HCT116 (cell line): ENCODE measurements at regions not wholly inside any gene's neighbourhood (a gene's known extent, or its start where the extent isn't known, plus 50 kb on each side); places are given as distances from the start of the nearest gene placed in this dataset.
"Not testable (repeated sequence)": the region's sequence is repeated elsewhere in the genome, so short reads cannot be mapped to it uniquely, and the experiment has no call there.

Experiments used
- ATAC-seq: fragments of 200-7000 bp; cut with Tn5 transposase; 2 replicates; pipeline ENCODE4 v1.9.1; 2020; ENCODE audit warnings: mild to moderate bottlenecking, moderate library complexity
- BruUV-seq: library from RNA; stranded (reverse); fragments of 400-500 nt; replicated peaks from 2 replicates; lab custom pipeline; 2021; lab: Mats Ljungman, UMichigan
- CTCF ChIA-PET: fragments of 300-600 bp; sonication (Branson Sonifier 250); formaldehyde crosslinking; loops from one replicate; lab custom pipeline; 2021; ENCODE audit warnings: antibody characterized with exemption; lab: Charles Lee
- POLR2A ChIA-PET: fragments of 300-600, 350-600 bp; sonication (Branson Sonifier 250); formaldehyde crosslinking; loops from one replicate; lab custom pipeline; 2021; ENCODE audit warnings: antibody characterized with exemption; lab: Charles Lee
- RAD21 ChIA-PET, 2 experiments: fragments of 300-600 bp; sonication (Branson Sonifier 250); formaldehyde crosslinking; loops; one replicate each; lab custom pipeline; 2023; ENCODE audit warnings: low total read pairs in 2 of 2; ENCODE audit not compliant: uncharacterized antibody in 2 of 2, unreplicated experiment in 2 of 2, low non-redundant PET in 1 of 2; lab: Charles Lee
- DNase-seq: peaks from one replicate; pipeline ENCODE4 v3.0.0-alpha.2; 2010; ENCODE audit warnings: low read depth, low spot score
- H2AFZ ChIP-seq: fragments of 200-600 bp; shearing (Covaris generic), sonication (generic); 2 replicates; pipeline ENCODE4 v1.6.1; 2017; ENCODE audit warnings: low read depth, mixed run types, mixed read lengths, antibody characterized with exemption, low read length; ENCODE audit not compliant: poor library complexity, severe bottlenecking
- H3K27ac ChIP-seq: 2 replicates; pipeline ENCODE4 v1.5.1; 2012; ENCODE audit warnings: low read depth, low read length
- H3K27me3 ChIP-seq: fragments of 200-600 bp; sonication (generic); 2 replicates; pipeline ENCODE4 v1.6.1; 2016; ENCODE audit warnings: mixed run types, low read length, mixed read lengths; ENCODE audit not compliant: insufficient read depth
- H3K36me3 ChIP-seq, 2 experiments: fragments of 200-500 bp in 1 of 2; fragments of 200-600 bp in 1 of 2; sonication (Bioruptor generic) in 1 of 2; sonication (generic) in 1 of 2; 2 replicates each; pipeline versions ENCODE4 v1.5.1 to v1.6.1; 2014 to 2016; ENCODE audit warnings: low read length in 2 of 2, inconsistent platforms in 1 of 2, mixed read lengths in 1 of 2, mixed run types in 1 of 2; ENCODE audit not compliant: insufficient read depth in 2 of 2, control insufficient read depth in 1 of 2
- H3K4me1 ChIP-seq, 2 experiments: fragments of 200-600 bp in 1 of 2; sonication (generic) in 1 of 2; 2 replicates each; pipeline versions ENCODE4 v1.5.1 to v1.6.1; 2012 to 2017; ENCODE audit warnings: low read length in 2 of 2, inconsistent platforms in 1 of 2, mild to moderate bottlenecking in 1 of 2, mixed read lengths in 1 of 2, mixed run types in 1 of 2, moderate library complexity in 1 of 2; ENCODE audit not compliant: insufficient read depth in 2 of 2, control insufficient read depth in 1 of 2
- H3K4me2 ChIP-seq: fragments of 200-600 bp; sonication (generic); 2 replicates; pipeline ENCODE4 v1.6.1; 2017; ENCODE audit warnings: mixed run types, low read length, mixed read lengths
- H3K4me3 ChIP-seq, 2 experiments: fragments of 200-600 bp in 1 of 2; sonication (generic) in 1 of 2; replicated peaks in 1 of 2; 2 replicates each; pipeline ENCODE4 v1.5.1; 2011 to 2016; ENCODE audit warnings: low read length in 2 of 2, control low read depth in 1 of 2, low read depth in 1 of 2, mild to moderate bottlenecking in 1 of 2, mixed read lengths in 1 of 2, mixed run types in 1 of 2
- H3K79me2 ChIP-seq: fragments of 200-600 bp; sonication (generic); 2 replicates; pipeline ENCODE4 v1.6.1; 2017; ENCODE audit warnings: mild to moderate bottlenecking, mixed run types, low read length, moderate library complexity, mixed read lengths; ENCODE audit not compliant: insufficient read depth
- H3K9ac ChIP-seq: fragments of 200-600 bp; sonication (generic); 2 replicates; pipeline ENCODE4 v1.6.1; 2016; ENCODE audit warnings: low read length, mixed read lengths
- H3K9me2 ChIP-seq: fragments of 200-600 bp; sonication (generic), shearing (Covaris generic); 2 replicates; pipeline ENCODE4 v1.6.1; 2017; ENCODE audit warnings: mixed run types, mild to moderate bottlenecking, moderate library complexity; ENCODE audit not compliant: insufficient read depth
- H3K9me3 ChIP-seq, 2 experiments: fragments of 200-500 bp in 1 of 2; fragments of 200-600 bp in 1 of 2; sonication (Bioruptor generic) in 1 of 2; sonication (generic) in 1 of 2; 2 replicates each; pipeline ENCODE4 v1.6.1; 2014 to 2017; ENCODE audit warnings: low read length in 2 of 2, mixed read lengths in 2 of 2, inconsistent platforms in 1 of 2, low read depth in 1 of 2, mild to moderate bottlenecking in 1 of 2, mixed run types in 1 of 2, moderate library complexity in 1 of 2; ENCODE audit not compliant: control insufficient read depth in 1 of 2, insufficient read depth in 1 of 2
- H4K20me1 ChIP-seq: fragments of 200-600 bp; sonication (generic), shearing (Covaris generic); 2 replicates; pipeline ENCODE4 v1.6.1; 2017; ENCODE audit warnings: mixed run types, mild to moderate bottlenecking, moderate library complexity; ENCODE audit not compliant: insufficient read depth
- CEBPB ChIP-seq: IDR thresholded peaks from 2 replicates; pipeline ENCODE4 v1.6.1; 2012; ENCODE audit warnings: low read depth
- EZH2phosphoT487 ChIP-seq: fragments of 200-600 bp; IDR thresholded peaks from 2 replicates; pipeline ENCODE4 v1.6.1; 2018; ENCODE audit warnings: antibody characterized with exemption, borderline replicate concordance
- POLR2A ChIP-seq: IDR thresholded peaks from 2 replicates; pipeline ENCODE4 v1.7.0; 2011; ENCODE audit warnings: borderline replicate concordance; ENCODE audit not compliant: insufficient read depth, insufficient read length; ENCODE audit errors: extremely low read depth
- POLR2AphosphoS5 ChIP-seq: IDR thresholded peaks from 2 replicates; pipeline ENCODE4 v1.6.1; 2011; ENCODE audit warnings: mild to moderate bottlenecking, low read depth, low read length, moderate library complexity
- SIN3A ChIP-seq: IDR thresholded peaks from 2 replicates; pipeline ENCODE4 v1.6.1; 2012; ENCODE audit warnings: low read depth
- SP1 ChIP-seq: IDR thresholded peaks from 2 replicates; pipeline ENCODE4 v1.6.1; 2012; ENCODE audit warnings: low read depth
- TCF7L2 ChIP-seq: IDR thresholded peaks from 2 replicates; pipeline ENCODE4 v1.7.0; 2011; ENCODE audit warnings: borderline replicate concordance, inconsistent platforms; ENCODE audit not compliant: insufficient read depth, insufficient read length; ENCODE audit errors: extremely low read depth
- intact Hi-C: fragments of 100-400 bp; cut with micrococcal nuclease; formaldehyde crosslinking; loops from 2 replicates; pipeline ENCODE4 v1.10.0; 2022

DNA sequence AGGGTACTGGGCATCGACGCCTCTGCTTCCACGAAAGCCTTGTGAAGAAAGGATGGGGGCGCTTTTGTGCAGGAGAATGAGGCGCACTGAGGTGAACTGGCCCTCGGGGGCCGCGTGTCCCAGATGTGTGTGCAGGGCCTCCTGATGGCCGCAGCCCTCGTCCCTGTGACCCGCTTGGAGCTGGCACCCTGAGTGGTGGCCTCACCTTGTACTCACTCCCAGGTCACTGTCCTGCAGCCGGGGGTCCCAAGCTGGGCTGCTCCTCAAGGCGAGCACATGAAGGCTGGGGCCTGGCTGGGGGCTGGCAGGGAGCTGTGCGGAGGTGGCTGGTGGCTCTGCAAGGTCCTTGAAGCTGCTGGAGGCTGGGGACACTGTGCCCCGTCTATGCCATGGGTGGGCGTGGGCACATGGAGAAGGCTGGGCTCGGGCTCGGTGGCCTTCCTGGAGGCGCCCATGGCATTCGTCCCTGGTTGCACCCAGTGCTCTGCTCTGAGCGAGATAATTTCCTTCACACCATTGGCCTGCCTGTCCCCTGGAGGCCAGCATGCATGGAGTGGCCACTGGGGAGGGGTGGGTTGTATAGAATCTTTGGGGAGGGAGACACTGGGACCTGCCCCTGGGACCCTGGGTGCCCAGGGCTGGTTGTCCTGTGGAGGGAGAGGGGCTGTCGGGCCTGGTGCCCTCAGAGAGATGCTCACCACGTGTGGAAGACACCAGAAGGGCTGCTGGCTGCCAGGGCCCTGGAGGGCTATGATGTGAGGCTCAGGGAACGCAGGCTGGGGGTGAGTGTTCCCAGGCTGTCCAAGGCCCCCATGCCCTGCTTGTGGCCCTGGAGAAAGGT, 79.3 kb downstream of the TMEM121 start:
- no TSS peak for BruUV-seq

DNA sequence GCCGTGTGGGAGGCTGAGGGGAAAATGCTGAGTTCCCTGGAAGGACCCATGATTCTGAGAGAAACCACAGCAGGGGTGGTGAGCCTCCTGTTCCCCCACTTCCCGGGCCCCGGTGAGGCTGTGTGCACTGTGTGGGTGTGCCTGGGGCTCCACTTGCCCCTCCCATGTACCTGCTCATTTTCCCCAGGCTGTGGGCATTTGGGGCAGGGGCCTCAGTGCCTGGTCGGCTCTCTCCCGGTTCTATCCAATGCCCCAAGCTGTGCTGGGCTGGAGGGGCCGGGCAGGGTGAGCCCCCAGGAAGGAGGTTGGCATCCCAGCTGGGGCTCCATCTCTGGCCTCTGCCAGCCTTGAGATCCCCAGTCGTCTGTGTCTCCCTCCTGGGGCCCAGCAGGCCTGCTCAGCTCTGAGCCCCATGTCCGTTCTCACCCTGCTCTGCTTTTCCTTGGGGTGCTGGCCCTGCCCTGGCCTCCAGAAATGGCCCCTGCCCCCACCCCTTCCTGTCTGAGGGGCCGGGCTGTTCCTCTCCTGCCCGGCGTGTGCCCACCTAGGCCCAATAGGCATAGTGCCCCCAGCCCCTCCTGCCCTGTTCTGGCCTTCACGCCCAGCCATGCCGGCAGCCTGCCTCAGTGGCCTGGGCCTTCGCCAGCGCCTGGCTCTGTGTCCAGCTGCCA, 80.1 kb downstream of the TMEM121 start:
- not testable (repeated sequence) for DNase-seq

More for the DNA sequence above, 79.3 kb downstream of the TMEM121 start:
- Histone ChIP-seq H3K4me2 (no peak overlapping the region), H3K4me1 (peaks cover 0 to 18% of the 10 kb centered on the region in 2 experiments; a peak in 3 of 4 replicates), H3K9ac (no peak overlapping the region), H3K9me3 (no peaks in the 10 kb centered on the region), H3K4me3 (no peak overlapping the region), H4K20me1 (no peaks in the 10 kb centered on the region), H3K27ac (no peak overlapping the region), H3K27me3 (no peaks in the 10 kb centered on the region), H3K36me3 (no peaks in the 10 kb centered on the region), H2AFZ (no peak overlapping the region), H3K79me2 (no peaks in the 10 kb centered on the region), H3K9me2 (no peaks in the 10 kb centered on the region)
- intact Hi-C loops: no loop called here
- RAD21 ChIA-PET: no interaction called here
- CTCF ChIA-PET: no interaction called here
- ATAC-seq (no peak), DNase-seq (no peak)
- POLR2A ChIA-PET: no interaction called here
- no peak for TF ChIP-seq SIN3A
- TF ChIP-seq CEBPB: no peak
- no peak for TF ChIP-seq POLR2AphosphoS5
- no peak for TF ChIP-seq SP1
- no peak for TF ChIP-seq EZH2phosphoT487
- no peak for TF ChIP-seq POLR2A
- TF ChIP-seq TCF7L2: no peak

DNA sequence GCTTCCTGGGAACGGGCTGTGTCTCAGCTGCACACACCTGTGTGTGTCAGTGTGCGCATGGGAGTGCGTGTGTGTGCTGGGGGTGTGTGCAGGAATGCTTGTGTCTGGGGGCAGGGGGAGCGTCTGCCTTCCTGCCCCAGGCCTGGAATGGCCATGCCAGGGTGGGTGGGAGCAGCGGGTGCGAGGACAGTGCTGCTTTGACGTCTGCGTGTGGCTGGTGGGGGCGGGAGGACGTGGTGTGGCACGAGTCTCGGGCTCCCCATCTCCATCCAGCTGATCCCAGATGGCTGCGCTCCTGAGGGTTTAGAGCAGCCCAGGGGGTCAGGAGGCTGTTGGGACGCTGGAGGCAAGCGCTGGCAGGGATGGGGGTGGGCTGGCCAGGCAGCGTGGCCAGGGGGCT, 80.6 kb downstream of the TMEM121 start:
- H3K9me3 ChIP-seq, H3K9me2 ChIP-seq, H4K20me1 ChIP-seq, H3K27me3 ChIP-seq, H3K4me3 ChIP-seq, H3K36me3 ChIP-seq, H3K9ac ChIP-seq, H3K27ac ChIP-seq, H3K79me2 ChIP-seq, ATAC-seq, RAD21 ChIA-PET, intact Hi-C loops, CTCF ChIA-PET, POLR2A ChIA-PET, BruUV-seq, H3K4me2 ChIP-seq, DNase-seq, H2AFZ ChIP-seq: not testable (repeated sequence)
- H3K4me1 ChIP-seq: peaks cover 0 to 15% of the 10 kb centered on the region in 2 experiments; a peak in 3 of 4 replicates

More for the DNA sequence above, 80.1 kb downstream of the TMEM121 start:
- RAD21 ChIA-PET, H3K9me3 ChIP-seq, BruUV-seq, H4K20me1 ChIP-seq, intact Hi-C loops, ATAC-seq, H3K36me3 ChIP-seq, POLR2A ChIA-PET, H2AFZ ChIP-seq, H3K27ac ChIP-seq, H3K4me2 ChIP-seq, H3K9me2 ChIP-seq, H3K27me3 ChIP-seq, H3K79me2 ChIP-seq, H3K9ac ChIP-seq, H3K4me3 ChIP-seq, CTCF ChIA-PET: not testable (repeated sequence)
- peaks cover 0 to 18% of the 10 kb centered on the region in 2 experiments; a peak in 3 of 4 replicates for H3K4me1 ChIP-seq
